ENCODE measurements at regions not wholly inside any gene's neighbourhood (a gene's known extent, or its start where the extent isn't known, plus 50 kb on each side); places are given as distances from the start of the nearest gene placed in this dataset.

GRCh38 chr4:111398906-111399330 lies 746.3 kb upstream of the FAM241A start:
- DNase-seq = no peak
- 16 to 19% (median 16%) methylated on average over 5 of the region's 5 CpGs for whole genome bisulfite sequencing, 3 donors
- H3K27me3 ChIP-seq = no peaks in the 10 kb centered on the region

GRCh38 chr4:111399623-111400022 lies 745.6 kb upstream of the FAM241A start:
- Histone ChIP-seq H3K36me3 (no peaks in the 10 kb centered on the region), H3K27ac (no peak overlapping the region), H3K9me3 (no peaks in the 10 kb centered on the region), H3K4me3 (no peak overlapping the region), H3K4me1 (ENCODE audit: insufficient read depth) (peaks cover 5% of the 10 kb centered on the region), H3K27me3 (no peaks in the 10 kb centered on the region)
- 12 to 23% (median 14%) methylated on average over 3 of the region's 3 CpGs for WGBS, 3 donors
- DNase-seq = peak in 1 of 5 donors; percentile 12
- TF ChIP-seq EP300 (IDR thresholded peaks at IDR 0.05) (no peak), POLR2A (IDR thresholded peaks at IDR 0.05) (no peak), CTCF (IDR thresholded peaks at IDR 0.05) (no peak)
- intact Hi-C loops (cut with DNase I) = no loop called here

More at GRCh38 chr4:111398906-111399330, 746.3 kb upstream of the FAM241A start:
- Histone ChIP-seq H3K4me1 (ENCODE audit: insufficient read depth) (peaks cover 5% of the 10 kb centered on the region), H3K4me3 (no peak overlapping the region), H3K9me3 (no peaks in the 10 kb centered on the region), H3K27ac (no peak overlapping the region), H3K36me3 (no peaks in the 10 kb centered on the region)
- intact Hi-C loops (cut with DNase I) = no loop called here
- TF ChIP-seq CTCF (IDR thresholded peaks at IDR 0.05) (no peak), EP300 (IDR thresholded peaks at IDR 0.05) (no peak), POLR2A (IDR thresholded peaks at IDR 0.05) (no peak)

- peaks cover 5% of the 10 kb centered on the region for H3K4me1 ChIP-seq (ENCODE audit: insufficient read depth)
- TF ChIP-seq POLR2A (IDR thresholded peaks at IDR 0.05) = no peak
- TF ChIP-seq EP300 (IDR thresholded peaks at IDR 0.05) = no peak
- no peak for TF ChIP-seq CTCF (IDR thresholded peaks at IDR 0.05)
- no peaks in the 10 kb centered on the region for H3K36me3 ChIP-seq
- WGBS, 3 donors = 24 to 38% (median 29%) methylated on average over 4 of the region's 4 CpGs
- no peak for DNase-seq
- no peak overlapping the region for H3K4me3 ChIP-seq
- no peaks in the 10 kb centered on the region for H3K9me3 ChIP-seq
- no peaks in the 10 kb centered on the region for H3K27me3 ChIP-seq
- intact Hi-C loops (cut with DNase I) = no loop called here
- no peak overlapping the region for H3K27ac ChIP-seq
Measured at GRCh38 chr4:111400741-111401140, 744.5 kb upstream of the FAM241A start.

- Histone ChIP-seq H3K36me3 (no peaks in the 10 kb centered on the region), H3K9me3 (no peaks in the 10 kb centered on the region), H3K27ac (no peak overlapping the region), H3K27me3 (no peaks in the 10 kb centered on the region), H3K4me1 (ENCODE audit: insufficient read depth) (peaks cover 2% of the 10 kb centered on the region), H3K4me3 (no peak overlapping the region)
- intact Hi-C loops (cut with DNase I) = no loop called here
- TF ChIP-seq EP300 (IDR thresholded peaks at IDR 0.05) (no peak), POLR2A (IDR thresholded peaks at IDR 0.05) (no peak), CTCF (IDR thresholded peaks at IDR 0.05) (no peak)
- no peak for DNase-seq
- 84 to 86% (median 85%) methylated on average over 3 of the region's 3 CpGs for WGBS, 3 donors
Measured at GRCh38 chr4:111404673-111405072, 740.6 kb upstream of the FAM241A start.
